HL-60 (cell line): ENCODE measurements at regions not wholly inside any gene's neighbourhood (a gene's known extent, or its start where the extent isn't known, plus 50 kb on each side); places are given as distances from the start of the nearest gene placed in this dataset.

Source experiments
- DNase-seq, 2 experiments: peaks; one replicate each; pipeline ENCODE4 v3.0.0-alpha.2; 2010 to 2020; ENCODE audit warnings: low read depth in 1 of 2, low spot score in 1 of 2
- H3K27ac ChIP-seq: fragments of 250-450 bp; sonication (Bioruptor Pico); replicated peaks from 2 replicates; pipeline ENCODE4 v1.5.1; 2020; ENCODE audit warnings: mild to moderate bottlenecking, moderate library complexity
- H3K27me3 ChIP-seq: fragments of 250-450 bp; sonication (Bioruptor Pico); 2 replicates; pipeline ENCODE4 v1.5.1; 2021; ENCODE audit warnings: mild to moderate bottlenecking, moderate library complexity; ENCODE audit not compliant: insufficient read depth, poor library complexity, severe bottlenecking
- H3K4me3 ChIP-seq: replicated peaks from 2 replicates; pipeline ENCODE4 v1.5.1; 2011; ENCODE audit warnings: mild to moderate bottlenecking, control low read depth, low read length; ENCODE audit not compliant: insufficient read depth
- CTCF ChIP-seq: IDR thresholded peaks from one replicate; pipeline ENCODE4 v1.5.1; 2011; ENCODE audit warnings: low read length, control low read depth, inconsistent platforms; ENCODE audit not compliant: insufficient read depth
- GABPA ChIP-seq: IDR thresholded peaks from 2 replicates; pipeline ENCODE4 v1.6.1; 2012; ENCODE audit warnings: low read depth
- POLR2AphosphoS5 ChIP-seq: IDR thresholded peaks from 2 replicates; pipeline ENCODE4 v1.6.1; 2012; ENCODE audit warnings: low read depth
- REST ChIP-seq: IDR thresholded peaks from 2 replicates; pipeline ENCODE4 v1.6.1; 2012; ENCODE audit warnings: low read depth; ENCODE audit not compliant: insufficient replicate concordance
- SPI1 ChIP-seq: IDR thresholded peaks from 2 replicates; pipeline ENCODE4 v1.6.1; 2012; ENCODE audit warnings: low read depth, mild to moderate bottlenecking, borderline replicate concordance

DNA sequence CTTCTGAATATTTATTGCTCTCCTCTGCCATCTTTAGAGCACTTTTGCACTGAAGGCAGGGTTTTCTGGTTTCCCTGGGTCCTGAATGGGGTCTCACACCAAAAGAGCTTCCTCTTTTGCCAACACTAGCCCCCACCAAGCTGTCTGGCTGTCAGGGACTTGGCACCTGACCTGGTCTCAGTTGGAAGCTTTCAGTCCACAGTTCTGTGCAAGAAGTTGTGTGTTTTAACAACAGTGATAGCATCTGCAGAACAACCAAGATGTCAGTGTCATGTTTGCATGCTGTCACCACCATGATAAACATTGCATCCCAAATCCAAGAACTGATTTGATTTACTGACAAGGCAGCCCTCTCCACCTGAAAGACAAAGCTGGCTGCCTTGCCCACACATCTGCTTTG lies 448.5 kb upstream of the CCL2 start:
- Histone ChIP-seq H3K4me3 (no peak overlapping the region), H3K27me3 (peaks cover 6% of the 10 kb centered on the region), H3K27ac (no peak overlapping the region)
- no peak for DNase-seq
- TF ChIP-seq GABPA (no peak), REST (no peak), POLR2AphosphoS5 (no peak), CTCF (no peak), SPI1 (no peak)

DNA sequence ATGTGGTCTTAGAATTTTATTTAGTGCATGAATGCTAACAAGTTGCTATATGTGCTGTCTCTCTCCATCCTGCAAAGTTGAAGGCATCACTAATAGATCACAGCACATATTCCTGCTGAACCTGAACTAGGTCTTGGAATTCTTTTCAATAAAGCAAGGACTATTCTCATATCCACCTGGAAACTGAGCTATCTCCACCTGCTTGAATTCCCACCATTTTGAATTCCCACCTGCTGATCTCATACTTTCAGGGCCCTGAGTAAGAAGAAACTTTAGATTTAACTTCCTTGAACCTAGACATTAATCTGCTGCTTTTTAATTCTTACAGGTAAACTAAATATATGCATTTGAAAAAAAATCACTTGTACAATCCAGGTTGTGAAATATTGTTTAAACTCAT lies 445.3 kb upstream of the CCL2 start:
- no peak for DNase-seq
- no peak overlapping the region for H3K27ac ChIP-seq
- peaks cover 4% of the 10 kb centered on the region for H3K27me3 ChIP-seq
- H3K4me3 ChIP-seq, result no peak overlapping the region
- TF ChIP-seq SPI1, result no peak
- TF ChIP-seq POLR2AphosphoS5, result no peak
- no peak for TF ChIP-seq GABPA
- no peak for TF ChIP-seq CTCF
- no peak for TF ChIP-seq REST

GRCh38 chr17:33811004-33811760 lies 443.9 kb upstream of the CCL2 start:
- no peak overlapping the region for H3K4me3 ChIP-seq
- no peak for DNase-seq
- TF ChIP-seq GABPA, result no peak
- no peak for TF ChIP-seq SPI1
- TF ChIP-seq REST, result no peak
- peaks cover 2% of the 10 kb centered on the region for H3K27me3 ChIP-seq
- no peak overlapping the region for H3K27ac ChIP-seq
